Kidney capillary endothelial cell (primary cell): ENCODE measurements at regions not wholly inside any gene's neighbourhood (a gene's known extent, or its start where the extent isn't known, plus 50 kb on each side); places are given as distances from the start of the nearest gene placed in this dataset.
"Not testable (repeated sequence)": the region's sequence is repeated elsewhere in the genome, so short reads cannot be mapped to it uniquely, and the experiment has no call there.

Experiments used
- DNase-seq: peaks from one replicate; pipeline ENCODE4 v3.0.0-alpha.2; 2018; ENCODE audit warnings: low spot score

DNA sequence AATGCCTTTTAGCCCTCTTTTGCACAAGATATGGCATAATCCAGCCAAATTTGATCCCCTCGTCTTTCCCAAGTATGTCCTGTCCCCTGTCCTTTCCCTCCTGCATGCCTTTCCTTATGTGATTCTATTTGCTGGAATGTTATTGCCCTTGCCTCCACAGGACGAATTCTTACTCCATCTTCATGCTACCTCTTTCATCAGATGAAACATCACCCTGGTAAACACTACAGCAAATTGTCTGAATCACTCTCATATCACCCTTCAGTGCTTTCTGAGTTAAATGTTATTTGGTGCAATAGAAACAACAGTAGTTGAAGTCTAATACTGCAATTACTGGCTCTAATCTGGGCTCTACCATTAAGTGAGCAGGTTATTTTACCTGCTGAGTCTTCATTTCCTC lies 52.2 kb upstream of the FAT1 start:
- no peak for DNase-seq

DNA sequence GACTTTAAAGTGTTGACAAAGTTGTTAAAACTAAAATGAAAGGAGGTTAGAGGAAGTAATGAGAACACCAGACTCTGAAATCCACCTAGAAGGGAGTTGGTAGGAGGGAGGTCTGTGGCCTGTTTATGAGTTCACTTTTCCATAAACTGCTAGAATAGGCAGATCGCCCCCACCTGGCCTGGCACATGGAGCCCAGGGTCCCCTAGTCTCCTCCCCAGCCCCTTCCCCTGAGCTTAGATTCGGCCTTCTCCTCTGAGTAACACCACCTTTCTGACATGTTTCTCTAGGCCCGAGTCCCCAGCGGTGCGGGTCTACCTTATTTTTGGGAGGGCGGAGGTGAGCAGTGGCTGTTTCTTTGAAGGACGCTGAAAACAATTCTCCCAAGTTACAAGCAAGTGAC lies 54.5 kb upstream of the FAT1 start:
- no peak for DNase-seq

GRCh38 chr4:186780291-186781031 lies 56.8 kb upstream of the FAT1 start:
- no peak for DNase-seq

GRCh38 chr4:186781032-186781917 lies 57.6 kb upstream of the FAT1 start:
- DNase-seq, result no peak

DNA sequence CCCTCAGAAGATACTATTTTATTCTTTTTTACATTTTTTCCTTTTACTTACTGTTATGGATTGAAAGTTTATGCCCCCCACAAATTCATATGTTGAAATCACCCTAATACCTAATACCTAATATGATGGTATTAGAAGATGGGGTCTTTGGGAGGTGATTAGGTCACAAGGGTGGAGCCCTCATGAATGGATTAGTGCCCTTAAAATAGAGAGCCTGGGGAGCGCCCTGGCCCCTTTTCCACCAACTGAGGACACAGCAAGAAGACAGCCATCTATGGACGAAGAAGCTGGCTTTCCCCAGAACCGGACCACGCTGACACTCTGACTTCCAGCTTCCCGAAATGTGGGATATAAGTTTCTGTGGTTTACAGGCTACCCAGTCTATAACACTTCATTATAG lies 58.6 kb upstream of the FAT1 start:
- no peak for DNase-seq

GRCh38 chr4:186787536-186787935 lies 63.9 kb upstream of the FAT1 start:
- no peak for DNase-seq

- no peak for DNase-seq
These were observed 66.0 kb upstream of the FAT1 start for GRCh38 chr4:186789651-186790050.

GRCh38 chr4:186790630-186791029 lies 67.0 kb upstream of the FAT1 start:
- no peak for DNase-seq

- DNase-seq, result no peak
These were observed 69.2 kb upstream of the FAT1 start for GRCh38 chr4:186792728-186793366.

- DNase-seq, result no peak
These were observed 75.4 kb upstream of the FAT1 start for GRCh38 chr4:186798951-186799659.

DNA sequence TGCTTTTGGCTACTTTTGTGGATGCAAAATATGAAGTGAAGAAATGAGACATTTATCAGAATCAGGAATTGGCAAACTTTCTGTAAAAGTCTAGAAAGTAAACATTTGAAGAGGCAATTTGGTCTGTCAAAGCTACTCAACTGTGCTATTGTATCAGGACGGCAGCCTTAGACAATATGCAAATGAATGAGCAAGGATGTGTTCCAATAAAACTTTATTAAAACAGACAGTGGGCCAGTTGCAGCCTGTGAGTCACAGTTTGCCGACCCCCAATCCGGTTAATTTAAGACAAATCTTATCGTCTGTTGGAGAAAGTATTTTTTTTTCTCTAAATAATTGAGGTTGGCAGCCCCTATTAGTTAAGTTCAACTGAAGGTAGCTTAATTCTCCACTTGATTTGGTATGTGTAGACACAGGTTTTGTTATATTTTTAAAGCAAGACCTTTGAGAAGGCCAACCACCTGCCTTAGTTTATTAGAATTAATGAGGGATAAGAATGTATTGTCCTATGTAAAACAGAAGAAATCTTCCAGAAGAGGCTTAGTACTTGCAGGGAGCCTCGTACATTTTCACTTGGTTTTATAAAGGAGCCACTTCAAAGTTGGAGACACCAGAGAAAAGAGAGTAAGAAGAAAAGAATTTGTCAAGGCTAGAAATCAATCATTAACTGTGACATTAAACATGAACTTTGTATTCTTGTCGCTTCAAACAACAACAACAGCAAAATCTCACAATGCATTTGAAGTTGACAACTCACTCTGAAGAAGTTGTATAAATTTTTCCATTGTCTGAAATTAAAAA lies 81.6 kb upstream of the FAT1 start:
- no peak for DNase-seq

DNA sequence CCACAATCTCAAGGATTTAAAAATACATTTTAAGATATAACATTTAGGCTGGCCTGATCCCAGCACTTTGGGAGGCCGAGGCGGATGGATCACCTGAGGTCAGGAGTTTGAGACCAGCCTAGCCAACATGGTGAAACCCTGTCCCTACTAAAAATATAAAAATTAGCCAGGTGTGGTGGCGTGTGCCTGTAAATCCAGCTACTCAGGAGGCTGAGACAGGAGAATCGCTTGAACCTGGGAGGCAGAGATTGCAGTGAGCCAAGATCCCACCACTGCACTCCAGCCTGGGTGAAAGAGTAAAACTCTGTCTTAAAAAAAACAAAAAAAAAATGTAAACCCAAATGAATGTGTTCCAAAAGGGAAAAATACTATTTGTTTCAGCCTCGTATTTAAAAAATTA lies 82.3 kb upstream of the FAT1 start:
- not testable (repeated sequence) for DNase-seq

DNA sequence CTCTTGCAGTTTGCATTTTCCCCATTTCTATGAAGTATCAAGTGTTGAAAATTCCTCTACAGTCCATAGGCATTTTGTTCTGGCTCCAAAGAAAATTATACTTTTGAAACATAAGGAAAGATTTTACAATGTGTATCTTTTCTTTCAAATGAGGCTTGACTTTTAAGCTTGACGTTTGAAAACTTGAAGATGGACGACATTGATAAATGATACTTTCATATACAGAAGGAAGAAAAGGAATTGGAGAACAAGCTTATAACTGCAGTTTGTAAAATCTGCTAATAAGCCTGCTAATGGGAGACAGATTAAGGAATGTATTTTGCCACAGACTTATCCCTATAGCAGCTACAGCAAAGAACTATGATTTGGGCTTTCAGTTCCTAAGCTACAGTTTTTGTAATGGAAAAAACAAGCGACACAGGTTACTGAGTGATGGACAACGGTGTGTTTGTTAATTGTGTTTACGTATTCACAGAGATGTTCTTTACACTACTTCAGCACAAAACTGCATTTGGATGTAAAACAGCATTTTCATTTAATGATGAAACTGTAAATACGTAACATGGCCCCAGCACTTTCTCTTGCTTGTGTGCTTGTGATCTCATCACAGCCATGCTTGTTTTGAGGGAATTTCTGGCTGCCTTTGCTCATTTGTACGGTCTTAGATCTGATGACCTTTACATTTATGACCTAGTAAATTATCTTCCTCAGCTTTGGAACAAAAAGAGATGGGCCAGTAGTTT lies 83.2 kb upstream of the FAT1 start:
- DNase-seq, result no peak

GRCh38 chr4:186807808-186808629 lies 84.4 kb upstream of the FAT1 start:
- no peak for DNase-seq

DNA sequence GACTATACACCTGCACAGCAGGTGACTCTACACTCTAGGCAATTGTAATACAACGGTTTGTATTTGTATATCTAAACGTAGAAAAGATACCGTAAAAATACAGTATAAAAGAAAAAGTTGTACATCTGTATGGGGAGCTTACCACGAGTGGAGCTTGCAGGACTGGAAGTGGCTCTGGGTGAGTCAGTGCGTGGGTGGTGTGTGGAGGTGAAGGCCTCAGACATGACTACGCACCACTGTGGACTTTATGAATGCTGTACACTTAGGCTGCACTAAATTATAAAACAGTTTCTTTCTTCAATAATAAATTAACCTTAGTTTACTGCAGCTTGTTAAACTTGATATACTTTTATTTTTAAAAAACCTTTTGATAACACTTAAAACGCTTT lies 85.0 kb upstream of the FAT1 start:
- no peak for DNase-seq

- no peak for DNase-seq
These were observed 85.4 kb upstream of the FAT1 start for GRCh38 chr4:186809070-186809469.

GRCh38 chr4:186810613-186811150 lies 87.0 kb upstream of the FAT1 start:
- no peak for DNase-seq

- DNase-seq, result no peak
These were observed 88.9 kb upstream of the FAT1 start for GRCh38 chr4:186812592-186812991.

DNA sequence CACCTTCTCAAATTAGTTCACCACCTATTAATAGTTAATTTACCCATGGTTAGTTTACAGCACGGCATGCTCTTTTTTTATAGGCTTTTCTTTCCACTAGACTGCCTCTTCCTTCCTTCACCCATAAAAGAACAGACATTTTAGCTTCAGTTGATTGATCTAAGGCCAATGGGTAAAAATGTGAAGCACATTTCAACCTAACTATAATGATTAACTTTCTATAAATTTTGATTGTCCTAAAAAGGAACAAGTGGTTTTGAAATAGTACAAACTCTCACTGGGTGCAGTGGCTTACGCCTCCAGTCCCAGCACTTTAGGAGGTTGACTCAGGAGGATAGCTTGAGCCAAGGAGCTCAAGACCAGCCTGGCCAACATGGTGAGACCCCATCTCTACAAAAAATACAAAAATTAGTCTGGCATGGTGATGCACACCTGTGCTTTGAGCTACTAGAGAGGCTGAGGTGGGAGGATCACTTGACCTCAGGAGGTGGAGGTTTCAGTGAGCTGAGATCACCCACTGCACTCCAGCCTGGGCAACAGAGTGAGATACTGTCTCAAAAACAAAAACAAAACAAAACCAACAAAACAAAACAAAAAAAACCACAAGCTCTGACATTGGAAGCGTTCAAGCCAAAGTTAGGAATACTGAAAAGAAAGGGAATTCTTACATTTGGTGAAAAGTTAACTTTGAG lies 89.9 kb upstream of the FAT1 start:
- no peak for DNase-seq
